Naive thymus-derived CD4-positive, alpha-beta T cell (primary cell): ENCODE measurements at regions not wholly inside any gene's neighbourhood (a gene's known extent, or its start where the extent isn't known, plus 50 kb on each side); places are given as distances from the start of the nearest gene placed in this dataset.
"Not testable (repeated sequence)": the region's sequence is repeated elsewhere in the genome, so short reads cannot be mapped to it uniquely, and the experiment has no call there.

Source experiments
- ATAC-seq: fragments of 150-1000 bp; cut with Tn5 transposase; 2 replicates; pipeline ENCODE4 v1.10.0; 2021; ENCODE audit warnings: mild to moderate bottlenecking, moderate library complexity
- CTCF ChIA-PET: fragments of 350-600 bp; sonication (Branson Sonifier 250); formaldehyde crosslinking; loops from one replicate; lab custom pipeline; 2021; ENCODE audit warnings: antibody characterized with exemption; lab: Charles Lee
- POLR2A ChIA-PET: fragments of 350-600 bp; sonication (Branson Sonifier 250); formaldehyde crosslinking; loops from one replicate; lab custom pipeline; 2021; ENCODE audit warnings: antibody characterized with exemption, inconsistent platforms; lab: Charles Lee
- DNase-seq, 9 donors: peaks; one replicate each; pipeline versions ENCODE4 v3.0.0 to v3.0.0-alpha.2; 2020 to 2022; ENCODE audit warnings: mixed read lengths in 1 of 9
- H3K27ac ChIP-seq: one replicate; pipeline ENCODE4 v1.7.0; 2013; ENCODE audit warnings: mild to moderate bottlenecking, low read depth, low read length, moderate library complexity
- H3K27me3 ChIP-seq, 2 donors: one replicate each; pipeline ENCODE4 v1.7.0; 2013; ENCODE audit warnings: low read length in 2 of 2, mild to moderate bottlenecking in 2 of 2, moderate library complexity in 2 of 2; ENCODE audit not compliant: control insufficient read depth in 2 of 2, insufficient read depth in 2 of 2
- H3K36me3 ChIP-seq, 3 experiments: 1 replicate in 2 of 3; 2 replicates in 1 of 3; pipeline ENCODE4 v1.7.0; 2013; ENCODE audit warnings: low read length in 3 of 3, mild to moderate bottlenecking in 3 of 3, moderate library complexity in 1 of 3; ENCODE audit not compliant: insufficient read depth in 3 of 3, control insufficient read depth in 2 of 3
- H3K4me1 ChIP-seq, 2 donors: one replicate each; pipeline ENCODE4 v1.7.0; 2013; ENCODE audit warnings: low read length in 2 of 2, mild to moderate bottlenecking in 2 of 2, moderate library complexity in 1 of 2; ENCODE audit not compliant: control insufficient read depth in 2 of 2, insufficient read depth in 2 of 2
- H3K4me3 ChIP-seq: 2 replicates; pipeline ENCODE4 v1.7.0; 2013; ENCODE audit warnings: mild to moderate bottlenecking, low read length
- H3K9me3 ChIP-seq, 3 experiments: 1 replicate in 2 of 3; 2 replicates in 1 of 3; pipeline ENCODE4 v1.7.0; 2013; ENCODE audit warnings: low read length in 3 of 3; ENCODE audit not compliant: control insufficient read depth in 2 of 3
- H3K27ac Mint-ChIP-seq, 9 donors: one replicate each; pipeline ENCODE4 v1.8.0; 2020 to 2022; ENCODE audit warnings: mixed read lengths in 9 of 9, mild to moderate bottlenecking in 8 of 9, moderate library complexity in 5 of 9, inconsistent platforms in 2 of 9
- H3K27me3 Mint-ChIP-seq, 5 donors: one replicate each; pipeline ENCODE4 v1.8.0; 2021 to 2022; ENCODE audit warnings: mixed read lengths in 5 of 5, mild to moderate bottlenecking in 1 of 5
- H3K36me3 Mint-ChIP-seq, 5 donors: one replicate each; pipeline ENCODE4 v1.8.0; 2020 to 2022; ENCODE audit warnings: mixed read lengths in 5 of 5, mild to moderate bottlenecking in 3 of 5, inconsistent platforms in 1 of 5
- H3K4me1 Mint-ChIP-seq, 7 donors: one replicate each; pipeline ENCODE4 v1.8.0; 2020 to 2022; ENCODE audit warnings: mixed read lengths in 7 of 7, mild to moderate bottlenecking in 3 of 7, inconsistent platforms in 1 of 7
- H3K4me3 Mint-ChIP-seq, 10 donors: one replicate each; pipeline ENCODE4 v1.8.0; 2020 to 2022; ENCODE audit warnings: mild to moderate bottlenecking in 10 of 10, mixed read lengths in 10 of 10, moderate library complexity in 6 of 10, inconsistent platforms in 2 of 10
- H3K9me3 Mint-ChIP-seq, 11 donors: one replicate each; pipeline ENCODE4 v1.8.0; 2020 to 2022; ENCODE audit warnings: mixed read lengths in 11 of 11, mild to moderate bottlenecking in 4 of 11, inconsistent platforms in 1 of 11, moderate library complexity in 1 of 11
- intact Hi-C, 2 donors: fragments of 100-400 bp; cut with micrococcal nuclease; formaldehyde crosslinking; loops; one replicate each; pipeline ENCODE4 v1.15.1; 2023

- H3K4me1 ChIP-seq, H3K36me3 Mint-ChIP-seq, DNase-seq, H3K27ac ChIP-seq, POLR2A ChIA-PET, ATAC-seq, H3K27me3 Mint-ChIP-seq, H3K27me3 ChIP-seq, CTCF ChIA-PET, H3K36me3 ChIP-seq, intact Hi-C loops, H3K4me1 Mint-ChIP-seq, H3K27ac Mint-ChIP-seq, H3K4me3 Mint-ChIP-seq, H3K9me3 ChIP-seq, H3K4me3 ChIP-seq: not testable (repeated sequence)
- H3K9me3 Mint-ChIP-seq, result peaks cover 0 to 11% (median 5%) of the 10 kb centered on the region in 11 donors
Measured at GRCh38 chr12:33636930-33637329, 197.3 kb upstream of the SYT10 start.

GRCh38 chr12:33639975-33640374 is 200.4 kb upstream of the SYT10 start:
- H3K4me3 Mint-ChIP-seq, result no peak overlapping the region
- H3K27me3 Mint-ChIP-seq, result no peaks in the 10 kb centered on the region
- ATAC-seq, result no peak
- DNase-seq, result no peak
- POLR2A ChIA-PET, result no interaction called here
- no peak overlapping the region for H3K27ac ChIP-seq
- H3K27me3 ChIP-seq, result no peaks in the 10 kb centered on the region
- H3K9me3 ChIP-seq, result no peaks in the 10 kb centered on the region
- CTCF ChIA-PET, result no interaction called here
- H3K4me3 ChIP-seq, result no peak overlapping the region
- intact Hi-C loops, result no loop called here
- H3K36me3 Mint-ChIP-seq, result no peaks in the 10 kb centered on the region
- H3K4me1 Mint-ChIP-seq, result no peaks in the 10 kb centered on the region
- H3K9me3 Mint-ChIP-seq, result peaks cover 0 to 10% (median 2%) of the 10 kb centered on the region in 11 donors
- no peaks in the 10 kb centered on the region for H3K36me3 ChIP-seq
- H3K27ac Mint-ChIP-seq, result no peak overlapping the region
- H3K4me1 ChIP-seq, result no peaks in the 10 kb centered on the region

- Mint-ChIP-seq H3K4me1 (no peaks in the 10 kb centered on the region), H3K9me3 (peaks cover 0 to 23% (median 6%) of the 10 kb centered on the region in 11 donors), H3K27me3 (no peaks in the 10 kb centered on the region), H3K27ac (no peak overlapping the region), H3K4me3 (no peak overlapping the region), H3K36me3 (no peaks in the 10 kb centered on the region)
- CTCF ChIA-PET, result no interaction called here
- no peaks in the 10 kb centered on the region for H3K27me3 ChIP-seq
- H3K9me3 ChIP-seq, result no peaks in the 10 kb centered on the region
- no peak overlapping the region for H3K4me3 ChIP-seq
- ATAC-seq (no peak), DNase-seq (no peak)
- no peaks in the 10 kb centered on the region for H3K36me3 ChIP-seq
- intact Hi-C loops, result no loop called here
- no peaks in the 10 kb centered on the region for H3K4me1 ChIP-seq
- POLR2A ChIA-PET, result no interaction called here
- no peak overlapping the region for H3K27ac ChIP-seq
Measured at GRCh38 chr12:33649992-33650391, 210.4 kb upstream of the SYT10 start.

- H3K27ac Mint-ChIP-seq, result no peak overlapping the region
- intact Hi-C loops, result no loop called here
- H3K4me3 Mint-ChIP-seq, result no peak overlapping the region
- CTCF ChIA-PET, result no interaction called here
- Histone ChIP-seq H3K4me1 (no peaks in the 10 kb centered on the region), H3K27ac (no peak overlapping the region), H3K9me3 (no peaks in the 10 kb centered on the region), H3K27me3 (no peaks in the 10 kb centered on the region), H3K4me3 (no peak overlapping the region), H3K36me3 (no peaks in the 10 kb centered on the region)
- H3K27me3 Mint-ChIP-seq, result no peaks in the 10 kb centered on the region
- H3K9me3 Mint-ChIP-seq, result peaks cover 0 to 23% (median 6%) of the 10 kb centered on the region in 11 donors
- ATAC-seq (no peak), DNase-seq (no peak)
- H3K4me1 Mint-ChIP-seq, result no peaks in the 10 kb centered on the region
- POLR2A ChIA-PET, result no interaction called here
- H3K36me3 Mint-ChIP-seq, result no peaks in the 10 kb centered on the region
Measured at GRCh38 chr12:33650832-33651231, 211.2 kb upstream of the SYT10 start.

- Mint-ChIP-seq H3K9me3 (peaks cover 0 to 23% (median 6%) of the 10 kb centered on the region in 11 donors), H3K36me3 (no peaks in the 10 kb centered on the region), H3K4me1 (no peaks in the 10 kb centered on the region), H3K27ac (no peak overlapping the region), H3K4me3 (no peak overlapping the region), H3K27me3 (no peaks in the 10 kb centered on the region)
- DNase-seq (no peak), ATAC-seq (no peak)
- H3K4me1 ChIP-seq, result no peaks in the 10 kb centered on the region
- no peaks in the 10 kb centered on the region for H3K36me3 ChIP-seq
- H3K4me3 ChIP-seq, result no peak overlapping the region
- ChIA-PET POLR2A (no interaction called here), CTCF (no interaction called here)
- H3K9me3 ChIP-seq, result no peaks in the 10 kb centered on the region
- intact Hi-C loops, result no loop called here
- H3K27ac ChIP-seq, result no peak overlapping the region
- no peaks in the 10 kb centered on the region for H3K27me3 ChIP-seq
Measured at GRCh38 chr12:33653362-33653761, 213.7 kb upstream of the SYT10 start.

GRCh38 chr12:33654313-33654712 is 214.7 kb upstream of the SYT10 start:
- Mint-ChIP-seq H3K27ac (no peak overlapping the region), H3K36me3 (no peaks in the 10 kb centered on the region), H3K9me3 (peaks cover 0 to 23% (median 6%) of the 10 kb centered on the region in 11 donors), H3K27me3 (no peaks in the 10 kb centered on the region), H3K4me3 (no peak overlapping the region), H3K4me1 (no peaks in the 10 kb centered on the region)
- ChIA-PET POLR2A (no interaction called here), CTCF (no interaction called here)
- H3K27me3 ChIP-seq, result no peaks in the 10 kb centered on the region
- H3K36me3 ChIP-seq, result no peaks in the 10 kb centered on the region
- intact Hi-C loops, result no loop called here
- no peaks in the 10 kb centered on the region for H3K9me3 ChIP-seq
- DNase-seq (no peak), ATAC-seq (no peak)
- H3K27ac ChIP-seq, result no peak overlapping the region
- H3K4me1 ChIP-seq, result no peaks in the 10 kb centered on the region
- H3K4me3 ChIP-seq, result no peak overlapping the region

GRCh38 chr12:33663000-33663654 is 223.5 kb upstream of the SYT10 start:
- H3K27me3 Mint-ChIP-seq, result no peaks in the 10 kb centered on the region
- H3K27ac Mint-ChIP-seq, result no peak overlapping the region
- intact Hi-C loops, result no loop called here
- H3K4me1 ChIP-seq, result no peaks in the 10 kb centered on the region
- CTCF ChIA-PET, result no interaction called here
- no peak overlapping the region for H3K4me3 ChIP-seq
- DNase-seq (no peak), ATAC-seq (no peak)
- H3K4me3 Mint-ChIP-seq, result no peak overlapping the region
- H3K9me3 Mint-ChIP-seq, result peaks cover 0 to 6% (median 0%) of the 10 kb centered on the region in 11 donors
- POLR2A ChIA-PET, result no interaction called here
- no peak overlapping the region for H3K27ac ChIP-seq
- H3K36me3 ChIP-seq, result no peaks in the 10 kb centered on the region
- no peaks in the 10 kb centered on the region for H3K27me3 ChIP-seq
- no peaks in the 10 kb centered on the region for H3K9me3 ChIP-seq
- no peaks in the 10 kb centered on the region for H3K36me3 Mint-ChIP-seq
- H3K4me1 Mint-ChIP-seq, result no peaks in the 10 kb centered on the region
